H1 (cell line): ENCODE measurements at regions not wholly inside any gene's neighbourhood (a gene's known extent, or its start where the extent isn't known, plus 50 kb on each side); places are given as distances from the start of the nearest gene placed in this dataset.

ENCODE experiments used
- CTCF ChIA-PET: fragments of 300-600 bp; sonication (Branson Sonifier 250); formaldehyde crosslinking; loops from one replicate; lab custom pipeline; 2021; ENCODE audit not compliant: partially characterized antibody; lab: Charles Lee
- POLR2A ChIA-PET: fragments of 300-600 bp; sonication (Branson Sonifier 250); formaldehyde crosslinking; loops from one replicate; lab custom pipeline; 2021; ENCODE audit warnings: inconsistent platforms; ENCODE audit not compliant: partially characterized antibody; lab: Charles Lee
- DNase-seq, 2 experiments: peaks; one replicate each; pipeline versions ENCODE4 v3.0.0 to v3.0.0-alpha.2; 2010 to 2022; ENCODE audit warnings: low spot score in 2 of 2, low read depth in 1 of 2, mixed read lengths in 1 of 2
- FAIRE-seq: peaks from 2 replicates; lab custom pipeline; 2011; peaks lifted over from hg19 to GRCh38; lab: Jason Lieb, UNC
- H2AFZ ChIP-seq: 2 replicates; pipeline ENCODE4 v1.8.1; 2012; ENCODE audit warnings: low read length, inconsistent platforms
- H2AK5ac ChIP-seq: 2 replicates; pipeline ENCODE4 v1.6.1; 2013; ENCODE audit warnings: low read depth, low read length
- H2BK120ac ChIP-seq: replicated peaks from 2 replicates; pipeline ENCODE3; 2013; ENCODE audit warnings: low read depth, low read length, inconsistent platforms
- H2BK12ac ChIP-seq: 2 replicates; pipeline ENCODE4 v1.6.1; 2013; ENCODE audit warnings: low read depth, low read length
- H2BK15ac ChIP-seq: 2 replicates; pipeline ENCODE4 v1.6.1; 2013; ENCODE audit warnings: low read length
- H2BK20ac ChIP-seq: 2 replicates; pipeline ENCODE4 v1.6.1; 2013; ENCODE audit warnings: low read length
- H2BK5ac ChIP-seq: 2 replicates; pipeline ENCODE4 v1.6.1; 2013; ENCODE audit warnings: low read depth, low read length
- H3K14ac ChIP-seq: 2 replicates; pipeline ENCODE4 v1.6.1; 2013; ENCODE audit warnings: inconsistent platforms; ENCODE audit not compliant: insufficient read length
- H3K18ac ChIP-seq: 2 replicates; pipeline ENCODE4 v1.6.1; 2013; ENCODE audit warnings: low read length; ENCODE audit errors: extremely low read depth
- H3K23ac ChIP-seq: 2 replicates; pipeline ENCODE4 v1.6.1; 2013; ENCODE audit warnings: inconsistent platforms; ENCODE audit not compliant: insufficient read length
- H3K23me2 ChIP-seq: 2 replicates; pipeline ENCODE4 v1.6.1; 2013; ENCODE audit warnings: low read depth, low read length
- H3K27ac ChIP-seq: 2 replicates; pipeline ENCODE4 v1.6.1; 2011; ENCODE audit warnings: low read depth, low read length, inconsistent platforms
- H3K27me3 ChIP-seq, 4 experiments: replicated peaks in 1 of 4; 1 replicate in 1 of 4; 2 replicates in 3 of 4; pipeline versions ENCODE4 v1.6.1 to v1.8.1; 2011 to 2013; ENCODE audit warnings: low read length in 3 of 4, mild to moderate bottlenecking in 3 of 4, inconsistent platforms in 2 of 4, mixed read lengths in 2 of 4, moderate library complexity in 1 of 4; ENCODE audit not compliant: control insufficient read depth in 3 of 4, insufficient read depth in 3 of 4; ENCODE audit errors: extremely low read depth in 1 of 4
- H3K36me3 ChIP-seq, 4 experiments: 2 replicates each; pipeline versions ENCODE4 v1.6.1 to v1.8.1; 2011 to 2013; ENCODE audit warnings: mild to moderate bottlenecking in 4 of 4, low read length in 3 of 4, moderate library complexity in 2 of 4, control low read depth in 1 of 4, inconsistent platforms in 1 of 4; ENCODE audit not compliant: insufficient read depth in 4 of 4, control insufficient read depth in 2 of 4
- H3K4ac ChIP-seq: replicated peaks from 2 replicates; pipeline ENCODE3; 2013; ENCODE audit warnings: low read length, low read depth, mixed read lengths, inconsistent platforms; ENCODE audit not compliant: insufficient read length
- H3K4me1 ChIP-seq, 4 experiments: replicated peaks in 1 of 4; 1 replicate in 1 of 4; 2 replicates in 3 of 4; pipeline versions ENCODE4 v1.6.1 to v1.8.1; 2011 to 2013; ENCODE audit warnings: low read length in 3 of 4, inconsistent platforms in 2 of 4, mixed read lengths in 1 of 4; ENCODE audit not compliant: insufficient read depth in 4 of 4, control insufficient read depth in 3 of 4
- H3K4me2 ChIP-seq, 2 experiments: 2 replicates each; pipeline versions ENCODE4 v1.6.1 to v1.8.1; 2011 to 2013; ENCODE audit warnings: low read depth in 2 of 2, low read length in 2 of 2, control low read depth in 1 of 2, inconsistent platforms in 1 of 2, mild to moderate bottlenecking in 1 of 2; ENCODE audit not compliant: insufficient read depth in 1 of 2
- H3K4me3 ChIP-seq, 4 experiments: fragments of 200-600, 300-600 bp in 1 of 4; sonication (generic), shearing (Covaris generic), sonication (Bioruptor Twin) in 1 of 4; 2 replicates each; pipeline versions ENCODE4 v1.5.1 to v1.8.1; 2011 to 2016; ENCODE audit warnings: low read length in 4 of 4, low read depth in 3 of 4, control low read depth in 2 of 4, inconsistent platforms in 2 of 4, mild to moderate bottlenecking in 2 of 4, mixed read lengths in 1 of 4, moderate library complexity in 1 of 4; ENCODE audit not compliant: insufficient read depth in 2 of 4; ENCODE audit errors: extremely low read depth in 1 of 4
- H3K56ac ChIP-seq: replicated peaks from 2 replicates; pipeline ENCODE3; 2013; ENCODE audit warnings: low read depth, mild to moderate bottlenecking, mixed read lengths, low read length, inconsistent platforms; ENCODE audit not compliant: insufficient read length
- H3K79me1 ChIP-seq: 2 replicates; pipeline ENCODE4 v1.6.1; 2013; ENCODE audit warnings: low read depth, low read length, control low read depth
- H3K79me2 ChIP-seq, 2 experiments: 2 replicates each; pipeline versions ENCODE4 v1.6.1 to v1.8.1; 2012 to 2013; ENCODE audit warnings: low read length in 2 of 2, mild to moderate bottlenecking in 2 of 2, inconsistent platforms in 1 of 2; ENCODE audit not compliant: insufficient read depth in 2 of 2, control insufficient read depth in 1 of 2
- H3K9ac ChIP-seq, 4 experiments: replicated peaks in 1 of 4; 1 replicate in 1 of 4; 2 replicates in 3 of 4; pipeline versions ENCODE4 v1.6.1 to v1.8.1; 2011 to 2013; ENCODE audit warnings: low read depth in 3 of 4, low read length in 3 of 4, control low read depth in 2 of 4, mild to moderate bottlenecking in 2 of 4, moderate library complexity in 2 of 4, inconsistent platforms in 1 of 4; ENCODE audit errors: extremely low read depth in 1 of 4
- H3K9me3 ChIP-seq, 2 experiments: 2 replicates each; pipeline versions ENCODE4 v1.6.1 to v1.8.1; 2012 to 2013; ENCODE audit warnings: mild to moderate bottlenecking in 2 of 2, moderate library complexity in 2 of 2, control low read depth in 1 of 2, inconsistent platforms in 1 of 2, low read depth in 1 of 2, low read length in 1 of 2, mixed read lengths in 1 of 2; ENCODE audit not compliant: insufficient read depth in 2 of 2
- H4K20me1 ChIP-seq, 2 experiments: replicated peaks in 1 of 2; 2 replicates each; pipeline versions ENCODE3 to v1.8.1; 2011 to 2013; ENCODE audit warnings: inconsistent platforms in 2 of 2, low read length in 2 of 2, mild to moderate bottlenecking in 1 of 2; ENCODE audit not compliant: insufficient read depth in 2 of 2, control insufficient read depth in 1 of 2
- H4K5ac ChIP-seq: 2 replicates; pipeline ENCODE4 v1.6.1; 2013; ENCODE audit warnings: low read length, low read depth, mixed read lengths, inconsistent platforms; ENCODE audit not compliant: insufficient read length
- H4K8ac ChIP-seq: 2 replicates; pipeline ENCODE4 v1.8.0; 2013; ENCODE audit warnings: mild to moderate bottlenecking, moderate library complexity, low read length, inconsistent platforms; ENCODE audit not compliant: insufficient read depth; ENCODE audit errors: extremely low read depth
- H4K91ac ChIP-seq: replicated peaks from 2 replicates; pipeline ENCODE3; 2013; ENCODE audit warnings: low read length, mixed read lengths, inconsistent platforms; ENCODE audit not compliant: insufficient read length
- TF ChIP-seq, protein P1 (sequence below): fragments of 300-600 bp; sonication (generic); IDR thresholded peaks from 2 replicates; pipeline ENCODE4 v1.7.1; 2012; ENCODE audit warnings: low read length, moderate library complexity, mild to moderate bottlenecking, inconsistent platforms; ENCODE audit not compliant: insufficient replicate concordance

DNA sequence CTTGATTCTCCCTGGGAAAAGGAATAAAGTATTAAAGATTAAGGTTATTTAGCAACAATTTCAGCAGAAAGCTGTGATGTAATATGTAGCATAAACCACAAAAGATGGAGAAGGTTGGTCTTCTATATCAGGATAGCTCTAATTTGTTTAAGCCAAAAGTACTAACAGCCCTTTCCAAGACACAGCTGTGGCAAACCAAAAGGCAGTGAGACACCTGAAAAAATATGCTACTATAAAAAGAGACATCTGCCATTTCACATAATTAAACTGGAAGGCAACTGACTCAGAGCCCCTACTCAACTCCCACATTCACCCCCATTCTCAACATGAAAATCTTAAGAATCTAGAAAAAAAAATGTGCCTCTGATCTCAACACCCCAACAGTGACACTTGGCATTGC is 390.2 kb upstream of the PRICKLE1 start:
- Histone ChIP-seq H3K18ac (no peak overlapping the region), H3K4me2 (no peak overlapping the region), H3K4me1 (peaks cover 0 to 4% (median under 1%) of the 10 kb centered on the region in 4 experiments; a peak in 2 of 7 replicates), H3K36me3 (no peaks in the 10 kb centered on the region), H2BK120ac (no peak overlapping the region), H2BK5ac (no peak overlapping the region), H3K79me1 (no peaks in the 10 kb centered on the region), H2AK5ac (no peak overlapping the region), H3K56ac (no peak overlapping the region), H3K9ac (no peak overlapping the region), H3K23me2 (no peaks in the 10 kb centered on the region), H3K9me3 (0 out of 4 replicates have a peak, but pooled peaks cover 2 to 3% of the 10 kb centered on the region in 2 experiments), H3K4ac (no peak overlapping the region), H4K8ac (no peak overlapping the region), H3K79me2 (no peaks in the 10 kb centered on the region), H3K14ac (no peak overlapping the region), H4K20me1 (no peaks in the 10 kb centered on the region), H3K27ac (no peak overlapping the region), H3K27me3 (peaks cover 0 to under 1% (median 0%) of the 10 kb centered on the region in 4 experiments; a peak in 1 of 7 replicates), H2BK12ac (peak overlapping the region; percentile 78; the same call in 1 of the 2 replicates), H2BK15ac (no peak overlapping the region; the same call in 1 of the 2 replicates), H3K4me3 (no peak overlapping the region), H3K23ac (no peak overlapping the region), H2AFZ (no peak overlapping the region), H4K91ac (no peak overlapping the region), H4K5ac (no peak overlapping the region), H2BK20ac (no peak overlapping the region)
- ChIA-PET CTCF (no interaction called here), POLR2A (no interaction called here)
- no peak for DNase-seq
- FAIRE-seq, result no peak
- TF ChIP-seq, protein P1, sequence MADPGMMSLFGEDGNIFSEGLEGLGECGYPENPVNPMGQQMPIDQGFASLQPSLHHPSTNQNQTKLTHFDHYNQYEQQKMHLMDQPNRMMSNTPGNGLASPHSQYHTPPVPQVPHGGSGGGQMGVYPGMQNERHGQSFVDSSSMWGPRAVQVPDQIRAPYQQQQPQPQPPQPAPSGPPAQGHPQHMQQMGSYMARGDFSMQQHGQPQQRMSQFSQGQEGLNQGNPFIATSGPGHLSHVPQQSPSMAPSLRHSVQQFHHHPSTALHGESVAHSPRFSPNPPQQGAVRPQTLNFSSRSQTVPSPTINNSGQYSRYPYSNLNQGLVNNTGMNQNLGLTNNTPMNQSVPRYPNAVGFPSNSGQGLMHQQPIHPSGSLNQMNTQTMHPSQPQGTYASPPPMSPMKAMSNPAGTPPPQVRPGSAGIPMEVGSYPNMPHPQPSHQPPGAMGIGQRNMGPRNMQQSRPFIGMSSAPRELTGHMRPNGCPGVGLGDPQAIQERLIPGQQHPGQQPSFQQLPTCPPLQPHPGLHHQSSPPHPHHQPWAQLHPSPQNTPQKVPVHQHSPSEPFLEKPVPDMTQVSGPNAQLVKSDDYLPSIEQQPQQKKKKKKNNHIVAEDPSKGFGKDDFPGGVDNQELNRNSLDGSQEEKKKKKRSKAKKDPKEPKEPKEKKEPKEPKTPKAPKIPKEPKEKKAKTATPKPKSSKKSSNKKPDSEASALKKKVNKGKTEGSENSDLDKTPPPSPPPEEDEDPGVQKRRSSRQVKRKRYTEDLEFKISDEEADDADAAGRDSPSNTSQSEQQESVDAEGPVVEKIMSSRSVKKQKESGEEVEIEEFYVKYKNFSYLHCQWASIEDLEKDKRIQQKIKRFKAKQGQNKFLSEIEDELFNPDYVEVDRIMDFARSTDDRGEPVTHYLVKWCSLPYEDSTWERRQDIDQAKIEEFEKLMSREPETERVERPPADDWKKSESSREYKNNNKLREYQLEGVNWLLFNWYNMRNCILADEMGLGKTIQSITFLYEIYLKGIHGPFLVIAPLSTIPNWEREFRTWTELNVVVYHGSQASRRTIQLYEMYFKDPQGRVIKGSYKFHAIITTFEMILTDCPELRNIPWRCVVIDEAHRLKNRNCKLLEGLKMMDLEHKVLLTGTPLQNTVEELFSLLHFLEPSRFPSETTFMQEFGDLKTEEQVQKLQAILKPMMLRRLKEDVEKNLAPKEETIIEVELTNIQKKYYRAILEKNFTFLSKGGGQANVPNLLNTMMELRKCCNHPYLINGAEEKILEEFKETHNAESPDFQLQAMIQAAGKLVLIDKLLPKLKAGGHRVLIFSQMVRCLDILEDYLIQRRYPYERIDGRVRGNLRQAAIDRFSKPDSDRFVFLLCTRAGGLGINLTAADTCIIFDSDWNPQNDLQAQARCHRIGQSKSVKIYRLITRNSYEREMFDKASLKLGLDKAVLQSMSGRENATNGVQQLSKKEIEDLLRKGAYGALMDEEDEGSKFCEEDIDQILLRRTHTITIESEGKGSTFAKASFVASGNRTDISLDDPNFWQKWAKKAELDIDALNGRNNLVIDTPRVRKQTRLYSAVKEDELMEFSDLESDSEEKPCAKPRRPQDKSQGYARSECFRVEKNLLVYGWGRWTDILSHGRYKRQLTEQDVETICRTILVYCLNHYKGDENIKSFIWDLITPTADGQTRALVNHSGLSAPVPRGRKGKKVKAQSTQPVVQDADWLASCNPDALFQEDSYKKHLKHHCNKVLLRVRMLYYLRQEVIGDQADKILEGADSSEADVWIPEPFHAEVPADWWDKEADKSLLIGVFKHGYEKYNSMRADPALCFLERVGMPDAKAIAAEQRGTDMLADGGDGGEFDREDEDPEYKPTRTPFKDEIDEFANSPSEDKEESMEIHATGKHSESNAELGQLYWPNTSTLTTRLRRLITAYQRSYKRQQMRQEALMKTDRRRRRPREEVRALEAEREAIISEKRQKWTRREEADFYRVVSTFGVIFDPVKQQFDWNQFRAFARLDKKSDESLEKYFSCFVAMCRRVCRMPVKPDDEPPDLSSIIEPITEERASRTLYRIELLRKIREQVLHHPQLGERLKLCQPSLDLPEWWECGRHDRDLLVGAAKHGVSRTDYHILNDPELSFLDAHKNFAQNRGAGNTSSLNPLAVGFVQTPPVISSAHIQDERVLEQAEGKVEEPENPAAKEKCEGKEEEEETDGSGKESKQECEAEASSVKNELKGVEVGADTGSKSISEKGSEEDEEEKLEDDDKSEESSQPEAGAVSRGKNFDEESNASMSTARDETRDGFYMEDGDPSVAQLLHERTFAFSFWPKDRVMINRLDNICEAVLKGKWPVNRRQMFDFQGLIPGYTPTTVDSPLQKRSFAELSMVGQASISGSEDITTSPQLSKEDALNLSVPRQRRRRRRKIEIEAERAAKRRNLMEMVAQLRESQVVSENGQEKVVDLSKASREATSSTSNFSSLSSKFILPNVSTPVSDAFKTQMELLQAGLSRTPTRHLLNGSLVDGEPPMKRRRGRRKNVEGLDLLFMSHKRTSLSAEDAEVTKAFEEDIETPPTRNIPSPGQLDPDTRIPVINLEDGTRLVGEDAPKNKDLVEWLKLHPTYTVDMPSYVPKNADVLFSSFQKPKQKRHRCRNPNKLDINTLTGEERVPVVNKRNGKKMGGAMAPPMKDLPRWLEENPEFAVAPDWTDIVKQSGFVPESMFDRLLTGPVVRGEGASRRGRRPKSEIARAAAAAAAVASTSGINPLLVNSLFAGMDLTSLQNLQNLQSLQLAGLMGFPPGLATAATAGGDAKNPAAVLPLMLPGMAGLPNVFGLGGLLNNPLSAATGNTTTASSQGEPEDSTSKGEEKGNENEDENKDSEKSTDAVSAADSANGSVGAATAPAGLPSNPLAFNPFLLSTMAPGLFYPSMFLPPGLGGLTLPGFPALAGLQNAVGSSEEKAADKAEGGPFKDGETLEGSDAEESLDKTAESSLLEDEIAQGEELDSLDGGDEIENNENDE, result no peak
